DND-41 (cell line): ENCODE measurements at regions not wholly inside any gene's neighbourhood (a gene's known extent, or its start where the extent isn't known, plus 50 kb on each side); places are given as distances from the start of the nearest gene placed in this dataset.

Source experiments
- ATAC-seq: fragments of 200-7000 bp; cut with Tn5 transposase; 3 replicates; pipeline ENCODE4 v1.9.1; 2021; ENCODE audit warnings: low read depth; ENCODE audit not compliant: insufficient read depth
- DNase-seq: peaks from one replicate; pipeline ENCODE4 v3.0.0-alpha.2; 2020
- H2AFZ ChIP-seq: 2 replicates; pipeline ENCODE4 v1.6.0; 2012; ENCODE audit warnings: low read depth, low read length
- H3K27ac ChIP-seq: 2 replicates; pipeline ENCODE4 v1.5.1; 2012; ENCODE audit warnings: low read length, inconsistent platforms
- H3K27me3 ChIP-seq: fragments of 200-600 bp; sonication (generic); 2 replicates; pipeline ENCODE4 v1.6.0; 2012; ENCODE audit warnings: low read length, mild to moderate bottlenecking, inconsistent platforms; ENCODE audit not compliant: insufficient read depth, poor library complexity
- H3K36me3 ChIP-seq: 2 replicates; pipeline ENCODE4 v1.5.1; 2012; ENCODE audit warnings: low read length, inconsistent platforms; ENCODE audit not compliant: insufficient read depth
- H3K4me1 ChIP-seq: 2 replicates; pipeline ENCODE4 v1.5.1; 2012; ENCODE audit warnings: mild to moderate bottlenecking, low read length; ENCODE audit not compliant: insufficient read depth
- H3K4me2 ChIP-seq: 2 replicates; pipeline ENCODE4 v1.6.0; 2012; ENCODE audit warnings: mild to moderate bottlenecking, moderate library complexity, low read length, inconsistent platforms; ENCODE audit not compliant: insufficient read depth
- H3K4me3 ChIP-seq, 2 experiments: fragments of 200-600 bp in 1 of 2; shearing (Covaris generic) in 1 of 2; 2 replicates each; pipeline ENCODE4 v1.5.1; 2012 to 2016; ENCODE audit warnings: inconsistent platforms in 2 of 2, low read length in 2 of 2, mild to moderate bottlenecking in 2 of 2, low read depth in 1 of 2, moderate library complexity in 1 of 2
- H3K79me2 ChIP-seq: 2 replicates; pipeline ENCODE4 v1.6.0; 2012; ENCODE audit warnings: low read length, inconsistent platforms; ENCODE audit not compliant: insufficient read depth
- H3K9ac ChIP-seq: 2 replicates; pipeline ENCODE4 v1.6.0; 2012; ENCODE audit warnings: low read depth, mild to moderate bottlenecking, inconsistent platforms, low read length, moderate library complexity
- H3K9me3 ChIP-seq: 2 replicates; pipeline ENCODE4 v1.5.1; 2012; ENCODE audit warnings: low read length, moderate library complexity, mild to moderate bottlenecking, inconsistent platforms; ENCODE audit not compliant: insufficient read depth, severe bottlenecking
- H4K20me1 ChIP-seq: 2 replicates; pipeline ENCODE4 v1.6.0; 2012; ENCODE audit warnings: low read length; ENCODE audit not compliant: insufficient read depth
- EZH2 ChIP-seq: IDR thresholded peaks from 3 replicates; pipeline ENCODE4 v1.6.1; 2012; ENCODE audit warnings: borderline replicate concordance, low read depth, mild to moderate bottlenecking, moderate library complexity, low read length, inconsistent platforms; ENCODE audit not compliant: severe bottlenecking
- TF ChIP-seq, protein P1 (sequence below): IDR thresholded peaks from 2 replicates; pipeline ENCODE4 v1.5.1; 2012; ENCODE audit warnings: borderline replicate concordance, low read length, moderate library complexity, mild to moderate bottlenecking; ENCODE audit not compliant: poor library complexity, severe bottlenecking; ENCODE audit errors: extremely low read depth

DNA sequence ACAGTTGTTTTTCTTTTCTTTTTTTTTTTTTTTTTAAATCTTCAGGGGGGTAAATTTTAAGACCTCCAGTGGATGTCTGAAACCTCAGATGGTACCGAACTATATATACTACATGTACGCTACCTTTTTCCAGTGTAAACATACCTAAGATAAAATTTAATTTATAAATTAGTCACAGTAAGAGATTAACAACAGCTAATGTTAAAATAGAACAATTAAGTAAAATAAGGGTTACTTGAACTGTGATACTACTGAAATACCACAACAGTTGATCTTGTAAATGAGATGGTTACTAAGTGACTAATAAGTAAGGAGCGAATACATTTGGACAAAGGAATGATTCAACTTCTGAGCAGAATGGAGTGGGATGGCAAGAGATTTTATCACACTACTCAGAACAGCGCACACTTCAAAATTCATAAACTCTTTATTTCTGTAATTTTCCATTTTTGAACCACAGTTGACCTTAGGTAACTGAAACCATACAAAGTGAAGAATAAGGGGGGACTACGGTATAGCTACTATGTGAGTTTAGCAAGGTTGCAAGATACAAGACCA, 80.5 kb upstream of the PCED1B start:
- Histone ChIP-seq H3K9ac (no peak overlapping the region), H3K4me3 (no peak overlapping the region), H3K27me3 (no peaks in the 10 kb centered on the region), H2AFZ (no peak overlapping the region), H3K79me2 (no peaks in the 10 kb centered on the region), H3K9me3 (no peaks in the 10 kb centered on the region), H3K27ac (no peak overlapping the region), H3K4me1 (no peaks in the 10 kb centered on the region), H3K4me2 (no peak overlapping the region), H4K20me1 (no peaks in the 10 kb centered on the region), H3K36me3 (no peaks in the 10 kb centered on the region)
- ATAC-seq (no peak), DNase-seq (no peak)
- TF ChIP-seq EZH2 = no peak
- TF ChIP-seq, protein P1, sequence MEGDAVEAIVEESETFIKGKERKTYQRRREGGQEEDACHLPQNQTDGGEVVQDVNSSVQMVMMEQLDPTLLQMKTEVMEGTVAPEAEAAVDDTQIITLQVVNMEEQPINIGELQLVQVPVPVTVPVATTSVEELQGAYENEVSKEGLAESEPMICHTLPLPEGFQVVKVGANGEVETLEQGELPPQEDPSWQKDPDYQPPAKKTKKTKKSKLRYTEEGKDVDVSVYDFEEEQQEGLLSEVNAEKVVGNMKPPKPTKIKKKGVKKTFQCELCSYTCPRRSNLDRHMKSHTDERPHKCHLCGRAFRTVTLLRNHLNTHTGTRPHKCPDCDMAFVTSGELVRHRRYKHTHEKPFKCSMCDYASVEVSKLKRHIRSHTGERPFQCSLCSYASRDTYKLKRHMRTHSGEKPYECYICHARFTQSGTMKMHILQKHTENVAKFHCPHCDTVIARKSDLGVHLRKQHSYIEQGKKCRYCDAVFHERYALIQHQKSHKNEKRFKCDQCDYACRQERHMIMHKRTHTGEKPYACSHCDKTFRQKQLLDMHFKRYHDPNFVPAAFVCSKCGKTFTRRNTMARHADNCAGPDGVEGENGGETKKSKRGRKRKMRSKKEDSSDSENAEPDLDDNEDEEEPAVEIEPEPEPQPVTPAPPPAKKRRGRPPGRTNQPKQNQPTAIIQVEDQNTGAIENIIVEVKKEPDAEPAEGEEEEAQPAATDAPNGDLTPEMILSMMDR = no peak

DNA sequence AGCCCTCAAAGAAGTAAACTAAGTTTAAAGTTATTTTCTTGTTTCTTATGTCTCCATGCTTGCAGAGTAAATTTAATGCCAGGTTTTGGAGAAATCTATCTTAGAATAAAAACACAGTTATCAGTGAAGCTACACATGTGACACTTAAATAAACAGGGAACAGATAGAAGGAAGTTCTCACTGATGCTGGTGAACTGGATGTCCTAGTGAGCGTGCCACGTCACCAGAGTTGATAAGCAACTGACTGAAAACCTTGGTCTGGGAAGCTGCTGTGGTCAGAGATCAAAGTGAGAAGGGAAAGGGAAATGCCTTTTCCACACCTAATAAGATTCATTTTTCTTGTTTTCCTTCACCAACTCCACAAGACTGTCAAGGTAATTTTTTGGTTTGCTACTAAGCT, 74.8 kb upstream of the PCED1B start:
- ATAC-seq (no peak), DNase-seq (no peak)
- H3K4me3 ChIP-seq = no peak overlapping the region
- no peaks in the 10 kb centered on the region for H3K36me3 ChIP-seq
- H3K4me1 ChIP-seq = no peaks in the 10 kb centered on the region
- H3K27ac ChIP-seq = no peak overlapping the region
- H3K79me2 ChIP-seq = no peaks in the 10 kb centered on the region
- no peak for TF ChIP-seq EZH2
- TF ChIP-seq, protein P1 = no peak
- H3K9me3 ChIP-seq = no peaks in the 10 kb centered on the region
- no peak overlapping the region for H2AFZ ChIP-seq
- no peaks in the 10 kb centered on the region for H3K27me3 ChIP-seq
- H3K9ac ChIP-seq = no peak overlapping the region
- no peak overlapping the region for H3K4me2 ChIP-seq
- no peaks in the 10 kb centered on the region for H4K20me1 ChIP-seq

DNA sequence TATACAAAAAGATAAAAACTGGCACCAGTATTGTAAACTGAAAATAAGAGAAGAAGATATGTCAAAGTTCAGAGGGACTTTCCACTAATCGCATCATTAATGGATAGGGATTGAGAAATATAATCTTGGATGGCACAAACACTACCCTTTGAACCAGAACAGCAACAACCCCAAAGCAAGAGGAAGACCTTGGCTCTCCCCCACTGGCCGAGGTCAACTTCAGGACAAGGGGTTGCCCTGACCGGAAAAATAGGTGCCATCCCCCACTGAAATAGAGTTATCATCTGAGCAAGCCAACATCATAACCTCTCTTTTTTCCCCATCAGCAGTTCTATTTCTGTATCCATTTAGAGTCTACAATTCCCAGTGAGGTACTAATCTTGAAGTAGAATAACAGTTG, 72.4 kb upstream of the PCED1B start:
- no peak overlapping the region for H3K9ac ChIP-seq
- H3K9me3 ChIP-seq = no peaks in the 10 kb centered on the region
- H3K36me3 ChIP-seq = no peaks in the 10 kb centered on the region
- DNase-seq (no peak), ATAC-seq (no peak)
- H3K4me1 ChIP-seq = no peaks in the 10 kb centered on the region
- H3K27ac ChIP-seq = no peak overlapping the region
- no peak for TF ChIP-seq EZH2
- TF ChIP-seq, protein P1 = no peak
- H3K4me3 ChIP-seq = no peak overlapping the region
- H3K4me2 ChIP-seq = no peak overlapping the region
- no peaks in the 10 kb centered on the region for H4K20me1 ChIP-seq
- no peak overlapping the region for H2AFZ ChIP-seq
- no peaks in the 10 kb centered on the region for H3K27me3 ChIP-seq
- H3K79me2 ChIP-seq = no peaks in the 10 kb centered on the region

DNA sequence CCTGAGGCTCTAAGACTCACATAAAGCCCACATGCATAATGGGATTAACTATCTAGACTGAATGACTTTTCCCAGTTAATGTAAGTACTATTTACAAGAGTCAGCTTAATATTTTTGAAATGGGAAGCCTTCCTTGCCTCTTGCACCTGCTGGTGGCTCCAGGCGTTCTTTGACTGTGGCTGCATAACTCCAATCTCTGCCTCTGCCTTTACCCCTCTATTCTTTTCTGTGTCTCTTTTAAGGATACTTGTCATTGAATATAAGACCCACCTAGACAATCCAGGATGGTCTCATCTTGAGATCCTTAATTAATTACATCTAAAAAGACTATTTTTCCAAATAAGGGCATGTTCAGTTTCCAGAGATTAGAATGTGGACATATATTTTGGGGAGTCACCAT, 66.9 kb upstream of the PCED1B start:
- no peak for ATAC-seq
- Histone ChIP-seq H3K27me3 (no peaks in the 10 kb centered on the region), H3K9me3 (no peaks in the 10 kb centered on the region), H3K4me3 (no peak overlapping the region), H3K36me3 (no peaks in the 10 kb centered on the region), H3K9ac (no peak overlapping the region), H3K4me1 (no peaks in the 10 kb centered on the region), H2AFZ (no peak overlapping the region), H3K27ac (no peak overlapping the region), H3K4me2 (no peak overlapping the region), H4K20me1 (no peaks in the 10 kb centered on the region), H3K79me2 (no peaks in the 10 kb centered on the region)
- DNase-seq = no peak
- TF ChIP-seq, protein P1 = no peak
- no peak for TF ChIP-seq EZH2
